Lower leg skin (tissue), 3 donors: ENCODE measurements at regions not wholly inside any gene's neighbourhood (a gene's known extent, or its start where the extent isn't known, plus 50 kb on each side); places are given as distances from the start of the nearest gene placed in this dataset.

Experiments
- POLR2A ChIP-seq, 2 donors: fragments of 450-650 bp; IDR thresholded peaks; one replicate each; pipeline ENCODE4 v1.6.1; 2016 to 2017; ENCODE audit warnings: antibody characterized with exemption in 2 of 2, mild to moderate bottlenecking in 1 of 2, moderate library complexity in 1 of 2
- TF ChIP-seq, protein P1 (sequence below), 3 donors: fragments of 450-650 bp; IDR thresholded peaks; one replicate each; pipeline ENCODE4 v1.5.1; 2016; ENCODE audit warnings: antibody characterized with exemption in 3 of 3, mild to moderate bottlenecking in 3 of 3, moderate library complexity in 2 of 3

DNA sequence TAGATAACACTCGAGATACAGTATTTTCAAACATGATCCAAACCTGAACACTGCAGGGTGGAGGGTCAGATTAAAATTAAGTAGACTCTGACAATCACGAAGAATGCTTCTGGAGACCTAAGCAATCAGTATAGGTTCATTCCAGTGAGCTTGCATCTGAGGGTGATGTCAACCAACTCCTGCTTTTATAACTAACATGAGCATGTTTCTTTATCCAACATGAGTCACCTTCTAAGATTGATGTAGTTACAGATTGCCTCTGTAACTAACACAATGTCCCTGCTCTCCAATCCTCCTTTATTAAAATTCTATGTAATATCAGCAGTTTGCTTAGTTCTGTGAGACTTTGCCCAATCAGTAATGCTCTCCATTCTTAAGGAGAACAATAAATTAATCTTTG, 225.7 kb downstream of the ARL6IP6 start:
- TF ChIP-seq, protein P1, sequence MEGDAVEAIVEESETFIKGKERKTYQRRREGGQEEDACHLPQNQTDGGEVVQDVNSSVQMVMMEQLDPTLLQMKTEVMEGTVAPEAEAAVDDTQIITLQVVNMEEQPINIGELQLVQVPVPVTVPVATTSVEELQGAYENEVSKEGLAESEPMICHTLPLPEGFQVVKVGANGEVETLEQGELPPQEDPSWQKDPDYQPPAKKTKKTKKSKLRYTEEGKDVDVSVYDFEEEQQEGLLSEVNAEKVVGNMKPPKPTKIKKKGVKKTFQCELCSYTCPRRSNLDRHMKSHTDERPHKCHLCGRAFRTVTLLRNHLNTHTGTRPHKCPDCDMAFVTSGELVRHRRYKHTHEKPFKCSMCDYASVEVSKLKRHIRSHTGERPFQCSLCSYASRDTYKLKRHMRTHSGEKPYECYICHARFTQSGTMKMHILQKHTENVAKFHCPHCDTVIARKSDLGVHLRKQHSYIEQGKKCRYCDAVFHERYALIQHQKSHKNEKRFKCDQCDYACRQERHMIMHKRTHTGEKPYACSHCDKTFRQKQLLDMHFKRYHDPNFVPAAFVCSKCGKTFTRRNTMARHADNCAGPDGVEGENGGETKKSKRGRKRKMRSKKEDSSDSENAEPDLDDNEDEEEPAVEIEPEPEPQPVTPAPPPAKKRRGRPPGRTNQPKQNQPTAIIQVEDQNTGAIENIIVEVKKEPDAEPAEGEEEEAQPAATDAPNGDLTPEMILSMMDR (IDR thresholded peaks at IDR 0.05), result no peak
- TF ChIP-seq POLR2A (IDR thresholded peaks at IDR 0.05), result no peak
